DOHH2 (cell line): ENCODE measurements at regions not wholly inside any gene's neighbourhood (a gene's known extent, or its start where the extent isn't known, plus 50 kb on each side); places are given as distances from the start of the nearest gene placed in this dataset.

ENCODE experiments used
- CTCF ChIP-seq: fragments of 200-600 bp; sonication (generic); IDR thresholded peaks from one replicate; pipeline ENCODE4 v1.5.1; 2014; ENCODE audit warnings: antibody characterized with exemption, mild to moderate bottlenecking, low read depth, low read length; ENCODE audit not compliant: poor library complexity, severe bottlenecking
- EZH2phosphoT487 ChIP-seq: fragments of 200-600 bp; sonication (generic); IDR thresholded peaks from 2 replicates; pipeline ENCODE4 v1.6.1; 2017; ENCODE audit warnings: borderline replicate concordance, mild to moderate bottlenecking, antibody characterized with exemption, low read length, moderate library complexity, mixed read lengths

GRCh38 chr22:22997988-22998387 is 72.3 kb upstream of the GNAZ start:
- TF ChIP-seq CTCF (no peak), EZH2phosphoT487 (no peak)
